HepG2 (cell line): ENCODE measurements at regions not wholly inside any gene's neighbourhood (a gene's known extent, or its start where the extent isn't known, plus 50 kb on each side); places are given as distances from the start of the nearest gene placed in this dataset.

ENCODE experiments used
- ATAC-seq: fragments of 200-7000 bp; cut with Tn5 transposase; 3 replicates; pipeline ENCODE4 v1.9.1; 2020; ENCODE audit warnings: mild to moderate bottlenecking, moderate library complexity
- BruUV-seq: library from RNA; stranded (reverse); fragments of 400-500 nt; replicated peaks from 2 replicates; lab custom pipeline; 2021; lab: Mats Ljungman, UMichigan
- CTCF ChIA-PET: fragments of 300-600 bp; formaldehyde crosslinking; extraction: SDS; loops from one replicate; lab custom pipeline; 2021; ENCODE audit warnings: low total read pairs, inconsistent platforms, low intra/inter-chr PET ratio; lab: Yijun Ruan, JAX
- POLR2A ChIA-PET: fragments of 350-600 bp; sonication (Branson Sonifier 250); formaldehyde crosslinking; loops from one replicate; lab custom pipeline; 2020; ENCODE audit warnings: antibody characterized with exemption, inconsistent platforms; lab: Yijun Ruan, JAX
- DNase-seq: peaks from one replicate; pipeline ENCODE4 v3.0.0-alpha.2; 2015; ENCODE audit warnings: low spot score
- FAIRE-seq: peaks from 3 replicates; lab custom pipeline; 2011; peaks lifted over from hg19 to GRCh38; lab: Jason Lieb, UNC
- H2AFZ ChIP-seq: one replicate; pipeline ENCODE4 v1.6.1; 2011; ENCODE audit warnings: low read length, inconsistent platforms
- H3K27ac ChIP-seq: fragments of 300-600 bp; 3 replicates; pipeline ENCODE4 v1.8.0; 2011; ENCODE audit warnings: mixed run types, mild to moderate bottlenecking, mixed read lengths, low read length, inconsistent platforms; ENCODE audit not compliant: insufficient read depth; ENCODE audit errors: extremely low read length
- H3K27me3 ChIP-seq, 2 experiments: fragments of 200-600 bp in 1 of 2; 2 replicates in 1 of 2; 3 replicates in 1 of 2; pipeline versions ENCODE4 v1.6.0 to v1.8.0; 2011; ENCODE audit warnings: low read length in 2 of 2, mild to moderate bottlenecking in 2 of 2, moderate library complexity in 2 of 2, inconsistent platforms in 1 of 2; ENCODE audit not compliant: insufficient read depth in 2 of 2, control insufficient read depth in 1 of 2
- H3K36me3 ChIP-seq, 2 experiments: fragments of 200-600 bp in 1 of 2; replicated peaks in 1 of 2; 2 replicates in 1 of 2; 3 replicates in 1 of 2; pipeline versions ENCODE4 v1.5.1 to v1.8.0; 2011; ENCODE audit warnings: low read length in 2 of 2, inconsistent platforms in 1 of 2; ENCODE audit not compliant: insufficient read depth in 2 of 2, control insufficient read depth in 1 of 2
- H3K4me1 ChIP-seq: 2 replicates; pipeline ENCODE4 v1.5.1; 2012; ENCODE audit warnings: low read length, inconsistent platforms; ENCODE audit not compliant: insufficient read depth
- H3K4me2 ChIP-seq: 2 replicates; pipeline ENCODE4 v1.6.0; 2011; ENCODE audit warnings: low read depth, low read length, inconsistent platforms
- H3K4me3 ChIP-seq, 3 experiments: fragments of 200-600 bp in 1 of 3; sonication (generic), shearing (Covaris generic) in 1 of 3; replicated peaks in 1 of 3; 2 replicates each; pipeline ENCODE4 v1.5.1; 2011 to 2016; ENCODE audit warnings: low read length in 3 of 3, inconsistent platforms in 2 of 3, low read depth in 2 of 3, mild to moderate bottlenecking in 2 of 3, control low read depth in 1 of 3, mixed read lengths in 1 of 3; ENCODE audit not compliant: insufficient read depth in 1 of 3
- H3K79me2 ChIP-seq: one replicate; pipeline ENCODE4 v1.6.1; 2011; ENCODE audit warnings: low read length, inconsistent platforms; ENCODE audit not compliant: insufficient read depth
- H3K9ac ChIP-seq: 2 replicates; pipeline ENCODE4 v1.6.0; 2011; ENCODE audit warnings: mild to moderate bottlenecking, low read depth, low read length, inconsistent platforms; ENCODE audit not compliant: insufficient read depth
- H3K9me3 ChIP-seq: 2 replicates; pipeline ENCODE4 v1.5.1; 2012; ENCODE audit warnings: mild to moderate bottlenecking, low read length
- H4K20me1 ChIP-seq: 2 replicates; pipeline ENCODE4 v1.6.0; 2011; ENCODE audit warnings: inconsistent platforms, mild to moderate bottlenecking, low read length, moderate library complexity; ENCODE audit not compliant: insufficient read depth
- ETV6 ChIP-seq: sonication (generic); formaldehyde crosslinking; conservative IDR thresholded peaks from 2 replicates; pipeline ENCODE4 v1.4.0; 2020; ENCODE audit warnings: missing genetic modification reagents
- HOMEZ ChIP-seq: IDR thresholded peaks from 2 replicates; pipeline ENCODE4 v1.6.1; 2016; ENCODE audit warnings: low read depth
- JUN ChIP-seq: sonication (generic); formaldehyde crosslinking; IDR thresholded peaks from 2 replicates; pipeline ENCODE4 v1.4.0; 2020; ENCODE audit warnings: mild to moderate bottlenecking, missing genetic modification reagents
- MBNL3 ChIP-seq: fragments of 250-450 bp; sonication (Bioruptor Pico); conservative IDR thresholded peaks from 2 replicates; pipeline ENCODE4 v1.8.0; 2022; ENCODE audit warnings: mild to moderate bottlenecking, inconsistent platforms
- MYPOP ChIP-seq: sonication (generic); formaldehyde crosslinking; IDR thresholded peaks from 2 replicates; pipeline ENCODE4 v1.8.1; 2023; ENCODE audit warnings: mild to moderate bottlenecking, moderate library complexity, missing genetic modification reagents
- PATZ1 ChIP-seq: sonication (generic); formaldehyde crosslinking; IDR thresholded peaks from 2 replicates; pipeline ENCODE4 v1.4.0; 2020; ENCODE audit warnings: missing genetic modification reagents
- SKIL ChIP-seq: sonication (generic); formaldehyde crosslinking; IDR thresholded peaks from 2 replicates; pipeline ENCODE4 v1.8.0; 2022; ENCODE audit warnings: missing genetic modification reagents, mild to moderate bottlenecking, moderate library complexity, borderline replicate concordance
- SRY ChIP-seq: sonication (generic); formaldehyde crosslinking; IDR thresholded peaks from 2 replicates; pipeline ENCODE4 v1.8.0; 2022; ENCODE audit warnings: mild to moderate bottlenecking, missing genetic modification reagents
- ZBTB20 ChIP-seq: sonication (generic); formaldehyde crosslinking; IDR thresholded peaks from 2 replicates; pipeline ENCODE4 v1.8.1; 2023; ENCODE audit warnings: missing genetic modification reagents, low read depth, mild to moderate bottlenecking, borderline replicate concordance
- ZEB1 ChIP-seq: IDR thresholded peaks from 2 replicates; pipeline ENCODE4 v1.6.1; 2012; ENCODE audit warnings: mild to moderate bottlenecking, low read depth, inconsistent platforms; ENCODE audit not compliant: insufficient replicate concordance
- ZNF235 ChIP-seq: sonication (generic); formaldehyde crosslinking; IDR thresholded peaks from 2 replicates; pipeline ENCODE4 v1.8.1; 2023; ENCODE audit warnings: mild to moderate bottlenecking, missing genetic modification reagents, borderline replicate concordance
- ZNF510 ChIP-seq: sonication (generic); formaldehyde crosslinking; IDR thresholded peaks from 2 replicates; pipeline ENCODE4 v1.4.0; 2020; ENCODE audit warnings: low read depth, mild to moderate bottlenecking, missing genetic modification reagents
- ZNF543 ChIP-seq: sonication (generic); formaldehyde crosslinking; IDR thresholded peaks from 2 replicates; pipeline ENCODE4 v1.4.0; 2020; ENCODE audit warnings: mild to moderate bottlenecking, missing genetic modification reagents
- WGBS: methylation state at CpG from one replicate; pipeline ENCODE4 v1.1.6; 2017; ENCODE audit warnings: low lambda C conversion rate; 5-methylcytosine and 5-hydroxymethylcytosine counted together
- in situ Hi-C: cut with HindIII; loops from 2 replicates; pipeline ENCODE4 v1.10.0; 2017; ENCODE audit warnings: low pct_unique_long_range_greater_than_20kb; ENCODE audit not compliant: extremely low pct_ligation_motif_present
- intact Hi-C: fragments of 100-400 bp; cut with micrococcal nuclease; formaldehyde crosslinking; loops from one replicate; pipeline ENCODE4 v1.10.0; 2022; ENCODE audit not compliant: unreplicated experiment

- H3K79me2 ChIP-seq = no peaks in the 10 kb centered on the region
- CTCF ChIA-PET = no interaction called here
- H3K27ac ChIP-seq = no peak overlapping the region
- no peaks in the 10 kb centered on the region for H3K27me3 ChIP-seq
- DNase-seq = no peak
- no peak overlapping the region for H2AFZ ChIP-seq
- H4K20me1 ChIP-seq = no peaks in the 10 kb centered on the region
- H3K9ac ChIP-seq = no peak overlapping the region
- POLR2A ChIA-PET = no interaction called here
- H3K36me3 ChIP-seq = no peaks in the 10 kb centered on the region
- in situ Hi-C loops = no loop called here
- BruUV-seq = no TSS peak
- ATAC-seq = no peak
- 39% methylated on average over 4 of the region's 4 CpGs for WGBS
- no peak for FAIRE-seq
- H3K4me2 ChIP-seq = no peak overlapping the region
- intact Hi-C loops = no loop called here
- H3K9me3 ChIP-seq = no peaks in the 10 kb centered on the region
- no peak overlapping the region for H3K4me3 ChIP-seq
- TF ChIP-seq ZNF510 (CRISPR knock-in tag) = no peak
- TF ChIP-seq PATZ1 (CRISPR knock-in tag) = no peak
- no peaks in the 10 kb centered on the region for H3K4me1 ChIP-seq
Measured at GRCh38 chr4:189131118-189131517, 809.6 kb upstream of the FRG1 start.

- CTCF ChIA-PET = no interaction called here
- ATAC-seq = no peak
- Histone ChIP-seq H3K27ac (no peak overlapping the region), H2AFZ (no peak overlapping the region), H3K27me3 (no peaks in the 10 kb centered on the region), H3K36me3 (no peaks in the 10 kb centered on the region), H3K9ac (no peak overlapping the region), H3K79me2 (no peaks in the 10 kb centered on the region), H3K4me2 (no peak overlapping the region), H3K4me1 (no peaks in the 10 kb centered on the region), H4K20me1 (no peaks in the 10 kb centered on the region), H3K9me3 (no peaks in the 10 kb centered on the region), H3K4me3 (no peak overlapping the region)
- no peak for FAIRE-seq
- in situ Hi-C loops (no loop called here), intact Hi-C loops (no loop called here)
- BruUV-seq = no TSS peak
- DNase-seq = no peak
- POLR2A ChIA-PET = no interaction called here
- 5% methylated on average over 4 of the region's 4 CpGs for WGBS
- no peak for TF ChIP-seq MYPOP
- TF ChIP-seq ZNF543 (CRISPR knock-in tag) = no peak
- TF ChIP-seq SKIL (CRISPR knock-in tag) = no peak
- TF ChIP-seq HOMEZ = no peak
- TF ChIP-seq ZBTB20 (CRISPR knock-in tag) = no peak
- TF ChIP-seq SRY (CRISPR knock-in tag) = no peak
- no peak for TF ChIP-seq ZEB1
- TF ChIP-seq ETV6 = no peak
- TF ChIP-seq MBNL3 (CRISPR knock-in tag) = no peak
- TF ChIP-seq ZNF235 (CRISPR knock-in tag) = no peak
- TF ChIP-seq JUN (CRISPR knock-in tag) = no peak
Measured at GRCh38 chr4:189136462-189136861, 804.2 kb upstream of the FRG1 start.
